ENCODE measurements at regions not wholly inside any gene's neighbourhood (a gene's known extent, or its start where the extent isn't known, plus 50 kb on each side); places are given as distances from the start of the nearest gene placed in this dataset.
"Not testable (repeated sequence)": the region's sequence is repeated elsewhere in the genome, so short reads cannot be mapped to it uniquely, and the experiment has no call there.

- DNase-seq = no peak
Observed at GRCh38 chr6:164097551-164098398, 683.3 kb downstream of the QKI start.

GRCh38 chr6:164097056-164097455 is 682.5 kb downstream of the QKI start:
- no peak for DNase-seq

GRCh38 chr6:164095056-164095455 is 680.5 kb downstream of the QKI start:
- DNase-seq = no peak

- no peak for DNase-seq
Observed at GRCh38 chr6:164087870-164088269, 673.4 kb downstream of the QKI start.

- DNase-seq = no peak
Observed at GRCh38 chr6:164087211-164087610, 672.7 kb downstream of the QKI start.

GRCh38 chr6:164086076-164086887 is 671.8 kb downstream of the QKI start:
- no peak for DNase-seq

GRCh38 chr6:164085091-164086075 is 670.9 kb downstream of the QKI start:
- DNase-seq = no peak

- no peak for DNase-seq
Observed at GRCh38 chr6:164079275-164079600, 664.7 kb downstream of the QKI start.

GRCh38 chr6:164078532-164079274 is 664.2 kb downstream of the QKI start:
- no peak for DNase-seq

GRCh38 chr6:164076818-164077532 is 662.5 kb downstream of the QKI start:
- not testable (repeated sequence) for DNase-seq

GRCh38 chr6:164075981-164076615 is 661.6 kb downstream of the QKI start:
- no peak for DNase-seq

GRCh38 chr6:164072240-164072666 is 657.7 kb downstream of the QKI start:
- DNase-seq = no peak

GRCh38 chr6:164069350-164069990 is 655.0 kb downstream of the QKI start:
- DNase-seq = no peak

GRCh38 chr6:164068527-164068926 is 654.0 kb downstream of the QKI start:
- DNase-seq = no peak

GRCh38 chr6:164066766-164067165 is 652.2 kb downstream of the QKI start:
- no peak for DNase-seq

- no peak for DNase-seq
Observed at GRCh38 chr6:164066335-164066734, 651.8 kb downstream of the QKI start.

- no peak for DNase-seq
Observed at GRCh38 chr6:164063346-164063745, 648.8 kb downstream of the QKI start.

GRCh38 chr6:164062872-164063271 is 648.4 kb downstream of the QKI start:
- no peak for DNase-seq

- DNase-seq = no peak
Observed at GRCh38 chr6:164057876-164058275, 643.4 kb downstream of the QKI start.

- DNase-seq = no peak
Observed at GRCh38 chr6:164051427-164051826, 636.9 kb downstream of the QKI start.

All from COR-L47 (cell line).